H9 (cell line): ENCODE measurements at regions not wholly inside any gene's neighbourhood (a gene's known extent, or its start where the extent isn't known, plus 50 kb on each side); places are given as distances from the start of the nearest gene placed in this dataset.

Experiments used
- DNase-seq: peaks from one replicate; pipeline ENCODE4 v3.0.0-alpha.2; 2017
- H2AFZ ChIP-seq: one replicate; pipeline ENCODE4 v1.6.1; 2013; ENCODE audit warnings: mild to moderate bottlenecking, low read length, control low read depth, moderate library complexity
- H2AK5ac ChIP-seq: 2 replicates; pipeline ENCODE4 v1.6.1; 2013; ENCODE audit warnings: low read length, control low read depth, mixed read lengths; ENCODE audit not compliant: insufficient read length
- H2BK120ac ChIP-seq: one replicate; pipeline ENCODE4 v1.6.1; 2013; ENCODE audit warnings: low read depth, mild to moderate bottlenecking, low read length, control low read depth, inconsistent platforms; ENCODE audit not compliant: poor library complexity, severe bottlenecking
- H2BK12ac ChIP-seq: 2 replicates; pipeline ENCODE4 v1.6.1; 2013; ENCODE audit warnings: low read length, control low read depth, mixed read lengths, low read depth; ENCODE audit not compliant: insufficient read length
- H2BK15ac ChIP-seq: 2 replicates; pipeline ENCODE4 v1.6.1; 2013; ENCODE audit warnings: low read depth, low read length, control low read depth
- H2BK20ac ChIP-seq: one replicate; pipeline ENCODE4 v1.6.1; 2013; ENCODE audit warnings: low read depth, mild to moderate bottlenecking, low read length, control low read depth, inconsistent platforms; ENCODE audit not compliant: poor library complexity, severe bottlenecking
- H2BK5ac ChIP-seq: 2 replicates; pipeline ENCODE4 v1.6.1; 2013; ENCODE audit warnings: low read length, control low read depth, mixed read lengths; ENCODE audit not compliant: insufficient read length
- H3K14ac ChIP-seq: 2 replicates; pipeline ENCODE4 v1.6.1; 2013; ENCODE audit warnings: low read length, control low read depth; ENCODE audit not compliant: insufficient read depth
- H3K18ac ChIP-seq: 2 replicates; pipeline ENCODE4 v1.6.1; 2013; ENCODE audit warnings: low read depth, mild to moderate bottlenecking, mixed read lengths, low read length, control low read depth; ENCODE audit not compliant: insufficient read length
- H3K23ac ChIP-seq: 2 replicates; pipeline ENCODE4 v1.6.1; 2013; ENCODE audit warnings: low read length, control low read depth, mixed read lengths, low read depth; ENCODE audit not compliant: insufficient read length
- H3K23me2 ChIP-seq: 2 replicates; pipeline ENCODE4 v1.6.1; 2013; ENCODE audit warnings: low read depth, mild to moderate bottlenecking, mixed read lengths, low read length, control low read depth; ENCODE audit not compliant: insufficient read length, poor library complexity, severe bottlenecking
- H3K27ac ChIP-seq: 2 replicates; pipeline ENCODE4 v1.5.1; 2013; ENCODE audit warnings: low read length, control low read depth, mixed read lengths, low read depth; ENCODE audit not compliant: insufficient read length
- H3K27me3 ChIP-seq: 2 replicates; pipeline ENCODE4 v1.6.1; 2013; ENCODE audit warnings: low read length, control low read depth, inconsistent platforms; ENCODE audit not compliant: insufficient read depth
- H3K4ac ChIP-seq: 2 replicates; pipeline ENCODE4 v1.6.1; 2013; ENCODE audit warnings: low read depth, mild to moderate bottlenecking, control low read depth, inconsistent platforms, low read length, moderate library complexity
- H3K4me1 ChIP-seq: 2 replicates; pipeline ENCODE4 v1.6.1; 2013; ENCODE audit warnings: low read length, control low read depth, inconsistent platforms; ENCODE audit not compliant: insufficient read depth
- H3K4me2 ChIP-seq: 2 replicates; pipeline ENCODE4 v1.6.1; 2013; ENCODE audit warnings: low read length, control low read depth, mixed read lengths; ENCODE audit not compliant: insufficient read length, insufficient read depth
- H3K56ac ChIP-seq: 2 replicates; pipeline ENCODE4 v1.6.1; 2013; ENCODE audit warnings: low read depth, mild to moderate bottlenecking, mixed read lengths, low read length, control low read depth; ENCODE audit not compliant: insufficient read length
- H3K79me1 ChIP-seq: 2 replicates; pipeline ENCODE4 v1.6.1; 2013; ENCODE audit warnings: low read depth, mild to moderate bottlenecking, moderate library complexity, low read length, control low read depth, inconsistent platforms; ENCODE audit not compliant: insufficient read depth, poor library complexity, severe bottlenecking
- H3K79me2 ChIP-seq: 2 replicates; pipeline ENCODE4 v1.6.1; 2013; ENCODE audit warnings: low read length, control low read depth, inconsistent platforms; ENCODE audit not compliant: insufficient read depth
- H3K9ac ChIP-seq: 2 replicates; pipeline ENCODE4 v1.6.1; 2013; ENCODE audit warnings: low read length, control low read depth, mixed read lengths; ENCODE audit not compliant: insufficient read length; ENCODE audit errors: extremely low read depth
- H3K9me3 ChIP-seq: one replicate; pipeline ENCODE4 v1.6.1; 2013; ENCODE audit warnings: low read depth, low read length, inconsistent platforms; ENCODE audit not compliant: control insufficient read depth
- H3T11ph ChIP-seq: one replicate; pipeline ENCODE4 v1.6.1; 2013; ENCODE audit warnings: mild to moderate bottlenecking, low read length, control low read depth, inconsistent platforms
- H4K20me1 ChIP-seq: one replicate; pipeline ENCODE4 v1.6.1; 2013; ENCODE audit not compliant: control insufficient read depth, insufficient read length, insufficient read depth
- H4K5ac ChIP-seq: 2 replicates; pipeline ENCODE4 v1.6.1; 2013; ENCODE audit warnings: low read depth, mild to moderate bottlenecking, mixed read lengths, low read length, control low read depth; ENCODE audit not compliant: insufficient read length
- H4K8ac ChIP-seq: replicated peaks from 2 replicates; pipeline ENCODE4 v1.6.1; 2013; ENCODE audit warnings: low read length, control low read depth, mixed read lengths, low read depth; ENCODE audit not compliant: insufficient read length
- H4K91ac ChIP-seq: 2 replicates; pipeline ENCODE4 v1.6.1; 2013; ENCODE audit warnings: low read depth, mild to moderate bottlenecking, moderate library complexity, mixed read lengths, low read length, control low read depth; ENCODE audit not compliant: insufficient read length
- H3K27ac Mint-ChIP-seq, 3 experiments: 2 replicates in 2 of 3; 3 replicates in 1 of 3; pipeline ENCODE4 v1.8.0; 2020 to 2021; ENCODE audit warnings: mixed read lengths in 3 of 3, mild to moderate bottlenecking in 1 of 3, moderate library complexity in 1 of 3
- H3K27me3 Mint-ChIP-seq: 2 replicates; pipeline ENCODE4 v1.8.0; 2021; ENCODE audit warnings: low read depth, mild to moderate bottlenecking, moderate library complexity, mixed read lengths
- H3K36me3 Mint-ChIP-seq, 3 experiments: 2 replicates in 2 of 3; 3 replicates in 1 of 3; pipeline ENCODE4 v1.8.0; 2020 to 2021; ENCODE audit warnings: low read depth in 3 of 3, mixed read lengths in 3 of 3; ENCODE audit not compliant: insufficient read depth in 1 of 3
- H3K4me1 Mint-ChIP-seq, 2 experiments: 2 replicates each; pipeline ENCODE4 v1.8.0; 2020; ENCODE audit warnings: mixed read lengths in 2 of 2
- H3K4me3 Mint-ChIP-seq, 2 experiments: 2 replicates in 1 of 2; 3 replicates in 1 of 2; pipeline ENCODE4 v1.8.0; 2020 to 2021; ENCODE audit warnings: mild to moderate bottlenecking in 2 of 2, mixed read lengths in 2 of 2, moderate library complexity in 1 of 2
- H3K9me3 Mint-ChIP-seq, 2 experiments: 2 replicates in 1 of 2; 3 replicates in 1 of 2; pipeline ENCODE4 v1.8.0; 2020; ENCODE audit warnings: mild to moderate bottlenecking in 2 of 2, mixed read lengths in 2 of 2, moderate library complexity in 1 of 2
- WGBS: extraction: QIAGEN DNeasy Blood & Tissue Kit; methylation state at CpG from one replicate; pipeline ENCODE4 v1.1.7; 2013; ENCODE audit warnings: missing lambda C conversion rate, low lambda C conversion rate, mixed read lengths; ENCODE audit not compliant: insufficient read length; ENCODE audit errors: extremely low coverage; 5-methylcytosine and 5-hydroxymethylcytosine counted together
- TF ChIP-seq, protein P1 (sequence below): fragments of 200-600 bp; sonication (generic); conservative IDR thresholded peaks from 3 replicates; pipeline ENCODE4 v1.8.0; 2021; ENCODE audit warnings: antibody characterized with exemption, mild to moderate bottlenecking

DNA sequence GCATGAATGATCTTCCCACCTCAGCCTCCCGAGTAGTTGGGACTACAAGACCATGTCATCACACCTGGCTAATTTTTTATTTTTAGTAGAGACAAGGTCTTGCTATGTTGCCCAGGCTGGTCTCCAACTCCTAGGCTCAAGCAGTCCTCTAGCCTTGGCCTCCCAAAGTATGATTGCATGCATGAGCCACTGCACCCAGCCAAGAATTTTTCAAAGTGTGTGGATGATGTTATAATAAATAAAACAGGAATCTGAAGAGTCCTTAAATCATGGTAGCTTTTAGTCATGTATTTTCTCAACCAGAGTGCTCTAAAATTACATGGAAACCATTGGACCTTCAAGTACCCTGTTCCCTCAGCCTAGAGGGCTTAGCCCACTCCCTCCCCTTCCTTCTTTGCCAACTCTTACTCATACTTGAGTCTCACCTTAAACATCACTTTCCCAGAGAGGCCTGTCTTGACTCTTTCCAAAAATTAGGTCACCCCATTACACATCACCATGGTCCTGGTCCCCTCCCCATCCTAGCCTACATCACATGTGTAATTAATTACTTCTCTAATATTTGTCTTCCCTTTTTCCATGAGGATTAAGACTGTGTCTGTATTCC, 52.2 kb upstream of the BICDL1 start:
- no peak for DNase-seq
- Histone ChIP-seq H3K79me2 (no peaks in the 10 kb centered on the region), H3K4me1 (no peaks in the 10 kb centered on the region), H2BK5ac (no peak overlapping the region), H3K9me3 (no peaks in the 10 kb centered on the region), H3K27me3 (no peaks in the 10 kb centered on the region), H3T11ph (no peak overlapping the region), H4K8ac (no peak overlapping the region), H3K23me2 (no peaks in the 10 kb centered on the region), H3K23ac (no peak overlapping the region), H2BK15ac (no peak overlapping the region), H2BK120ac (no peak overlapping the region), H2BK20ac (no peak overlapping the region), H3K79me1 (no peaks in the 10 kb centered on the region), H2AFZ (no peak overlapping the region), H3K9ac (no peak overlapping the region), H4K5ac (no peak overlapping the region), H3K14ac (no peak overlapping the region), H3K4ac (no peak overlapping the region), H4K91ac (no peak overlapping the region), H4K20me1 (no peaks in the 10 kb centered on the region), H2BK12ac (no peak overlapping the region), H3K4me2 (no peak overlapping the region), H3K27ac (no peak overlapping the region), H2AK5ac (no peak overlapping the region), H3K56ac (no peak overlapping the region), H3K18ac (no peak overlapping the region)
- Mint-ChIP-seq H3K27me3 (no peaks in the 10 kb centered on the region), H3K9me3 (no peaks in the 10 kb centered on the region), H3K4me1 (peaks cover 7 to 10% of the 10 kb centered on the region in 2 experiments), H3K36me3 (no peaks in the 10 kb centered on the region), H3K27ac (no peak overlapping the region), H3K4me3 (no peak overlapping the region)
- WGBS: no CpG with 5 or more reads among the region's 1 CpG
- TF ChIP-seq, protein P1, sequence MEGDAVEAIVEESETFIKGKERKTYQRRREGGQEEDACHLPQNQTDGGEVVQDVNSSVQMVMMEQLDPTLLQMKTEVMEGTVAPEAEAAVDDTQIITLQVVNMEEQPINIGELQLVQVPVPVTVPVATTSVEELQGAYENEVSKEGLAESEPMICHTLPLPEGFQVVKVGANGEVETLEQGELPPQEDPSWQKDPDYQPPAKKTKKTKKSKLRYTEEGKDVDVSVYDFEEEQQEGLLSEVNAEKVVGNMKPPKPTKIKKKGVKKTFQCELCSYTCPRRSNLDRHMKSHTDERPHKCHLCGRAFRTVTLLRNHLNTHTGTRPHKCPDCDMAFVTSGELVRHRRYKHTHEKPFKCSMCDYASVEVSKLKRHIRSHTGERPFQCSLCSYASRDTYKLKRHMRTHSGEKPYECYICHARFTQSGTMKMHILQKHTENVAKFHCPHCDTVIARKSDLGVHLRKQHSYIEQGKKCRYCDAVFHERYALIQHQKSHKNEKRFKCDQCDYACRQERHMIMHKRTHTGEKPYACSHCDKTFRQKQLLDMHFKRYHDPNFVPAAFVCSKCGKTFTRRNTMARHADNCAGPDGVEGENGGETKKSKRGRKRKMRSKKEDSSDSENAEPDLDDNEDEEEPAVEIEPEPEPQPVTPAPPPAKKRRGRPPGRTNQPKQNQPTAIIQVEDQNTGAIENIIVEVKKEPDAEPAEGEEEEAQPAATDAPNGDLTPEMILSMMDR: no peak
